ENCODE measurements at regions not wholly inside any gene's neighbourhood (a gene's known extent, or its start where the extent isn't known, plus 50 kb on each side); places are given as distances from the start of the nearest gene placed in this dataset.

GRCh38 chr11:33582636-33583325 lies 117.8 kb downstream of the C11orf91 start:
- no peaks in the 10 kb centered on the region for H3K36me3 ChIP-seq
- H3K27ac ChIP-seq: no peak overlapping the region
- H3K27me3 ChIP-seq: peaks cover 0 to 4% (median 0%) of the 10 kb centered on the region in 9 donors
- no peak for TF ChIP-seq POLR2A (IDR thresholded peaks at IDR 0.05)
- TF ChIP-seq, protein P1, sequence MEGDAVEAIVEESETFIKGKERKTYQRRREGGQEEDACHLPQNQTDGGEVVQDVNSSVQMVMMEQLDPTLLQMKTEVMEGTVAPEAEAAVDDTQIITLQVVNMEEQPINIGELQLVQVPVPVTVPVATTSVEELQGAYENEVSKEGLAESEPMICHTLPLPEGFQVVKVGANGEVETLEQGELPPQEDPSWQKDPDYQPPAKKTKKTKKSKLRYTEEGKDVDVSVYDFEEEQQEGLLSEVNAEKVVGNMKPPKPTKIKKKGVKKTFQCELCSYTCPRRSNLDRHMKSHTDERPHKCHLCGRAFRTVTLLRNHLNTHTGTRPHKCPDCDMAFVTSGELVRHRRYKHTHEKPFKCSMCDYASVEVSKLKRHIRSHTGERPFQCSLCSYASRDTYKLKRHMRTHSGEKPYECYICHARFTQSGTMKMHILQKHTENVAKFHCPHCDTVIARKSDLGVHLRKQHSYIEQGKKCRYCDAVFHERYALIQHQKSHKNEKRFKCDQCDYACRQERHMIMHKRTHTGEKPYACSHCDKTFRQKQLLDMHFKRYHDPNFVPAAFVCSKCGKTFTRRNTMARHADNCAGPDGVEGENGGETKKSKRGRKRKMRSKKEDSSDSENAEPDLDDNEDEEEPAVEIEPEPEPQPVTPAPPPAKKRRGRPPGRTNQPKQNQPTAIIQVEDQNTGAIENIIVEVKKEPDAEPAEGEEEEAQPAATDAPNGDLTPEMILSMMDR (IDR thresholded peaks at IDR 0.05): no peak
- 77 to 82% (median 80%) methylated on average over 4 of the region's 4 CpGs for WGBS, 4 donors
- DNase-seq (no peak), ATAC-seq (no peak)
- no peaks in the 10 kb centered on the region for H3K9me3 ChIP-seq
- H3K4me1 ChIP-seq: no peaks in the 10 kb centered on the region
- no peak overlapping the region for H3K4me3 ChIP-seq
- intact Hi-C loops (cut with DNase I): loop anchor here in 1 of 10 donors (10.0 kb wide), 1 partner anchor 58 kb away; no protein-coding TSS in a partner anchor

- no peaks in the 10 kb centered on the region for H3K36me3 ChIP-seq
- peaks cover 0 to 4% (median 0%) of the 10 kb centered on the region in 9 donors for H3K27me3 ChIP-seq
- intact Hi-C loops (cut with DNase I): no loop called here
- ATAC-seq (no peak), DNase-seq (no peak)
- no peaks in the 10 kb centered on the region for H3K9me3 ChIP-seq
- 91 to 95% (median 94%) methylated on average over 4 of the region's 4 CpGs for WGBS, 4 donors
- H3K4me3 ChIP-seq: no peak overlapping the region
- TF ChIP-seq, protein P1 (IDR thresholded peaks at IDR 0.05): no peak
- TF ChIP-seq POLR2A (IDR thresholded peaks at IDR 0.05): no peak
- no peak overlapping the region for H3K27ac ChIP-seq
- H3K4me1 ChIP-seq: no peaks in the 10 kb centered on the region
Measured at GRCh38 chr11:33579101-33579500, 121.5 kb downstream of the C11orf91 start.

GRCh38 chr11:33577204-33577603 lies 123.4 kb downstream of the C11orf91 start:
- 88 to 93% (median 91%) methylated on average over 6 of the region's 6 CpGs for WGBS, 4 donors
- Histone ChIP-seq H3K4me3 (no peak overlapping the region), H3K27ac (no peak overlapping the region), H3K4me1 (no peaks in the 10 kb centered on the region), H3K27me3 (peaks cover 0 to 4% (median 0%) of the 10 kb centered on the region in 9 donors), H3K36me3 (no peaks in the 10 kb centered on the region), H3K9me3 (peaks cover 0 to 7% (median 3%) of the 10 kb centered on the region in 12 donors)
- DNase-seq (no peak), ATAC-seq (no peak)
- intact Hi-C loops (cut with DNase I): no loop called here
- TF ChIP-seq POLR2A (IDR thresholded peaks at IDR 0.05): no peak
- TF ChIP-seq, protein P1 (IDR thresholded peaks at IDR 0.05): no peak

DNA sequence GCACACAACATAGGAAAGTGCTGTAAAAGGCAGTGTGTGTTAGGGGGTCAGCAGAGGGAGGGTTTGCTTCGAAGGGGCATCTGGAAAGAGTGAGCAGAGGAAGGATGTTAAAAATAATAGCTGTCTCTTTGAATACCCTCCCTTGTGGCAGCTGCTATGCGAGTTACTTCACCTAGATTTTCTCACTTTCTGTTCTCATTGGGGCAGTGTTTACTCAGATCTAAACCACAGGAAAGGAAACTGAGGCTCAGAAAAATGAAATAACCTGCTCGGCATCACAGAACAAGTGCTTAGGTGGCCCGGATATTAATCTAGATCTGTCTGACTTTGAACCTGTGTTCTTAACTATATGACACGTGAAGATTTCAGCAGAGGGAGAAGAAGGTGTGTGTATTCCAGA lies 125.3 kb downstream of the C11orf91 start:
- TF ChIP-seq, protein P1 (IDR thresholded peaks at IDR 0.05): no peak
- no peak for TF ChIP-seq POLR2A (IDR thresholded peaks at IDR 0.05)
- DNase-seq (no peak), ATAC-seq (no peak)
- no peak overlapping the region for H3K27ac ChIP-seq
- H3K4me1 ChIP-seq: no peaks in the 10 kb centered on the region
- 78 to 83% (median 79%) methylated on average over 5 of the region's 5 CpGs for WGBS, 4 donors
- H3K36me3 ChIP-seq: no peaks in the 10 kb centered on the region
- H3K9me3 ChIP-seq: peaks cover 0 to 12% (median 3%) of the 10 kb centered on the region in 12 donors
- intact Hi-C loops (cut with DNase I): no loop called here
- no peaks in the 10 kb centered on the region for H3K27me3 ChIP-seq
- H3K4me3 ChIP-seq: no peak overlapping the region

Measured in heart left ventricle (tissue), 16 donors.